Gastroesophageal sphincter (tissue), 3 donors: ENCODE measurements at regions not wholly inside any gene's neighbourhood (a gene's known extent, or its start where the extent isn't known, plus 50 kb on each side); places are given as distances from the start of the nearest gene placed in this dataset.

Source experiments
- EP300 ChIP-seq: sonication (generic); formaldehyde crosslinking; IDR thresholded peaks from one replicate; pipeline ENCODE4 v1.6.1; 2017; ENCODE audit warnings: antibody characterized with exemption, mild to moderate bottlenecking
- TF ChIP-seq, protein P1 (sequence below), 4 experiments: fragments of 200-600 bp in 2 of 4; fragments of 450-650 bp in 2 of 4; sonication (generic) in 1 of 4; IDR thresholded peaks; one replicate each; pipeline ENCODE4 v1.5.1; 2017 to 2019; ENCODE audit warnings: antibody characterized with exemption in 4 of 4, mild to moderate bottlenecking in 2 of 4, moderate library complexity in 2 of 4

DNA sequence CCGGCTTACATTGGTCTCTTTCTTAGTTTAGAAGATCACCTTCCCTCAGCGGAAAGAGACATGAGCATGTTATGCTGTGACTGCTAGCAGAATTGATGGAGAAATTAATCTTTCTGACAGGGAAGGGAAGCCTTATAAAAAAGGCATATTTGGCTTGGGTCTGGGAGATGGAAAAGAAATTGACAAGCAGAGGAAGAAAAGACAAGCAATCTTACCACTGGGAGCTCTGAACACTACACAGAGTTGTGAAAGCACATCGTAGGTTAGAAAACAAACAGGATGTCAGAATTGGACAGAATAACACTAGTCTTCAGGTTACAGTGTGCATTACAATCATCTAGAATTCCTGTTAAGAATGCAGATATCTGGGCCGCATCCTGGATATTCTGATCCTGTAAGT, 1493.8 kb upstream of the IGFBP7 start:
- TF ChIP-seq, protein P1, sequence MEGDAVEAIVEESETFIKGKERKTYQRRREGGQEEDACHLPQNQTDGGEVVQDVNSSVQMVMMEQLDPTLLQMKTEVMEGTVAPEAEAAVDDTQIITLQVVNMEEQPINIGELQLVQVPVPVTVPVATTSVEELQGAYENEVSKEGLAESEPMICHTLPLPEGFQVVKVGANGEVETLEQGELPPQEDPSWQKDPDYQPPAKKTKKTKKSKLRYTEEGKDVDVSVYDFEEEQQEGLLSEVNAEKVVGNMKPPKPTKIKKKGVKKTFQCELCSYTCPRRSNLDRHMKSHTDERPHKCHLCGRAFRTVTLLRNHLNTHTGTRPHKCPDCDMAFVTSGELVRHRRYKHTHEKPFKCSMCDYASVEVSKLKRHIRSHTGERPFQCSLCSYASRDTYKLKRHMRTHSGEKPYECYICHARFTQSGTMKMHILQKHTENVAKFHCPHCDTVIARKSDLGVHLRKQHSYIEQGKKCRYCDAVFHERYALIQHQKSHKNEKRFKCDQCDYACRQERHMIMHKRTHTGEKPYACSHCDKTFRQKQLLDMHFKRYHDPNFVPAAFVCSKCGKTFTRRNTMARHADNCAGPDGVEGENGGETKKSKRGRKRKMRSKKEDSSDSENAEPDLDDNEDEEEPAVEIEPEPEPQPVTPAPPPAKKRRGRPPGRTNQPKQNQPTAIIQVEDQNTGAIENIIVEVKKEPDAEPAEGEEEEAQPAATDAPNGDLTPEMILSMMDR (IDR thresholded peaks at IDR 0.05), result no peak
- no peak for TF ChIP-seq EP300
